ENCODE measurements at regions not wholly inside any gene's neighbourhood (a gene's known extent, or its start where the extent isn't known, plus 50 kb on each side); places are given as distances from the start of the nearest gene placed in this dataset.

- H3K4me3 ChIP-seq, result no peak overlapping the region
- TF ChIP-seq POLR2AphosphoS5 (IDR thresholded peaks at IDR 0.05) (no peak), POLR2A (IDR thresholded peaks at IDR 0.05) (no peak), CTCF (IDR thresholded peaks at IDR 0.05 in 8 of 11, conservative IDR thresholded peaks at IDR 0.05 in 3 of 11) (no peak)
- no peak for DNase-seq
- intact Hi-C loops (cut with DNase I; ENCODE audit: low total_unique reads), result no loop called here
- H3K27me3 ChIP-seq (replicated peaks in 1 of 7), result peaks cover 0 to under 1% (median 0%) of the 10 kb centered on the region in 7 donors
- H3K27ac ChIP-seq, result no peak overlapping the region
- H3K4me1 ChIP-seq, result peaks cover 0 to 3% (median 0%) of the 10 kb centered on the region in 6 donors
- H3K9me3 ChIP-seq, result no peaks in the 10 kb centered on the region
- 74 to 82% (median 80%) methylated on average over 6 to 10 of the region's 10 CpGs for whole genome bisulfite sequencing, 5 donors
- H3K36me3 ChIP-seq, result no peaks in the 10 kb centered on the region
Measured at GRCh38 chr7:440059-440749, 79.4 kb downstream of the PDGFA start.

- DNase-seq, result no peak
- Histone ChIP-seq H3K27me3 (replicated peaks in 1 of 7) (no peaks in the 10 kb centered on the region), H3K9me3 (no peaks in the 10 kb centered on the region), H3K27ac (no peak overlapping the region), H3K4me3 (no peak overlapping the region), H3K36me3 (no peaks in the 10 kb centered on the region), H3K4me1 (peaks cover 0 to 3% (median 0%) of the 10 kb centered on the region in 6 donors)
- TF ChIP-seq POLR2AphosphoS5 (IDR thresholded peaks at IDR 0.05) (no peak), POLR2A (IDR thresholded peaks at IDR 0.05) (no peak), CTCF (IDR thresholded peaks at IDR 0.05 in 8 of 11, conservative IDR thresholded peaks at IDR 0.05 in 3 of 11) (no peak)
- 83 to 90% (median 88%) methylated on average over 10 to 14 of the region's 14 CpGs for WGBS, 5 donors
- intact Hi-C loops (cut with DNase I; ENCODE audit: low total_unique reads), result no loop called here
Measured at GRCh38 chr7:441684-442421, 77.8 kb downstream of the PDGFA start.

GRCh38 chr7:442457-442856 lies 77.2 kb downstream of the PDGFA start:
- no peak for DNase-seq
- 54 to 85% (median 79%) methylated on average over 7 of the region's 7 CpGs for WGBS, 5 donors
- H3K9me3 ChIP-seq, result no peaks in the 10 kb centered on the region
- intact Hi-C loops (cut with DNase I; ENCODE audit: low total_unique reads), result no loop called here
- no peak for TF ChIP-seq POLR2A (IDR thresholded peaks at IDR 0.05)
- no peak for TF ChIP-seq CTCF (IDR thresholded peaks at IDR 0.05 in 8 of 11, conservative IDR thresholded peaks at IDR 0.05 in 3 of 11)
- TF ChIP-seq POLR2AphosphoS5 (IDR thresholded peaks at IDR 0.05), result no peak
- H3K4me1 ChIP-seq, result peaks cover 0 to 3% (median 0%) of the 10 kb centered on the region in 6 donors
- no peak overlapping the region for H3K27ac ChIP-seq
- no peaks in the 10 kb centered on the region for H3K27me3 ChIP-seq (replicated peaks in 1 of 7)
- no peaks in the 10 kb centered on the region for H3K36me3 ChIP-seq
- no peak overlapping the region for H3K4me3 ChIP-seq

GRCh38 chr7:443279-443833 lies 76.3 kb downstream of the PDGFA start:
- WGBS, 5 donors, result 66 to 94% (median 76%) methylated on average over 1 of the region's 1 CpG
- Histone ChIP-seq H3K4me1 (peaks cover 0 to 3% (median 0%) of the 10 kb centered on the region in 6 donors), H3K9me3 (no peaks in the 10 kb centered on the region), H3K27ac (no peak overlapping the region), H3K36me3 (no peaks in the 10 kb centered on the region), H3K4me3 (no peak overlapping the region), H3K27me3 (replicated peaks in 1 of 7) (no peaks in the 10 kb centered on the region)
- no peak for DNase-seq
- TF ChIP-seq CTCF (IDR thresholded peaks at IDR 0.05 in 8 of 11, conservative IDR thresholded peaks at IDR 0.05 in 3 of 11) (no peak), POLR2AphosphoS5 (IDR thresholded peaks at IDR 0.05) (no peak), POLR2A (IDR thresholded peaks at IDR 0.05) (no peak)
- intact Hi-C loops (cut with DNase I; ENCODE audit: low total_unique reads), result no loop called here
